ENCODE measurements at regions not wholly inside any gene's neighbourhood (a gene's known extent, or its start where the extent isn't known, plus 50 kb on each side); places are given as distances from the start of the nearest gene placed in this dataset.

GRCh38 chr16:10309271-10309932, 76.5 kb upstream of the ATF7IP2 start:
- TF ChIP-seq ZSCAN20 (CRISPR knock-in tag; IDR thresholded peaks at IDR 0.05), result no peak
- TF ChIP-seq RFX5 (IDR thresholded peaks at IDR 0.05), result no peak
- TF ChIP-seq, protein P1, sequence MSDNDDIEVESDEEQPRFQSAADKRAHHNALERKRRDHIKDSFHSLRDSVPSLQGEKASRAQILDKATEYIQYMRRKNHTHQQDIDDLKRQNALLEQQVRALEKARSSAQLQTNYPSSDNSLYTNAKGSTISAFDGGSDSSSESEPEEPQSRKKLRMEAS (IDR thresholded peaks at IDR 0.05), result no peak
- no peak for TF ChIP-seq HOXA7 (CRISPR knock-in tag; IDR thresholded peaks at IDR 0.05)
- TF ChIP-seq, protein P2, sequence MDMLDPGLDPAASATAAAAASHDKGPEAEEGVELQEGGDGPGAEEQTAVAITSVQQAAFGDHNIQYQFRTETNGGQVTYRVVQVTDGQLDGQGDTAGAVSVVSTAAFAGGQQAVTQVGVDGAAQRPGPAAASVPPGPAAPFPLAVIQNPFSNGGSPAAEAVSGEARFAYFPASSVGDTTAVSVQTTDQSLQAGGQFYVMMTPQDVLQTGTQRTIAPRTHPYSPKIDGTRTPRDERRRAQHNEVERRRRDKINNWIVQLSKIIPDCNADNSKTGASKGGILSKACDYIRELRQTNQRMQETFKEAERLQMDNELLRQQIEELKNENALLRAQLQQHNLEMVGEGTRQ (IDR thresholded peaks at IDR 0.05), result no peak
- no peak for TF ChIP-seq BHLHE40 (IDR thresholded peaks at IDR 0.05; ENCODE audit: low read depth, low read length)
- TF ChIP-seq, protein P3, sequence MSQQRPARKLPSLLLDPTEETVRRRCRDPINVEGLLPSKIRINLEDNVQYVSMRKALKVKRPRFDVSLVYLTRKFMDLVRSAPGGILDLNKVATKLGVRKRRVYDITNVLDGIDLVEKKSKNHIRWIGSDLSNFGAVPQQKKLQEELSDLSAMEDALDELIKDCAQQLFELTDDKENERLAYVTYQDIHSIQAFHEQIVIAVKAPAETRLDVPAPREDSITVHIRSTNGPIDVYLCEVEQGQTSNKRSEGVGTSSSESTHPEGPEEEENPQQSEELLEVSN (IDR thresholded peaks at IDR 0.05; ENCODE audit: borderline replicate concordance, low read depth), result no peak
- no peak for TF ChIP-seq BCL3 (IDR thresholded peaks at IDR 0.05)
- TF ChIP-seq PHF8 (IDR thresholded peaks at IDR 0.05; ENCODE audit: borderline replicate concordance, low read depth), result no peak
- TF ChIP-seq TFCP2L1 (CRISPR knock-in tag; IDR thresholded peaks at IDR 0.05), result no peak
- TF ChIP-seq POLR2AphosphoS2 (conservative IDR thresholded peaks at IDR 0.05; ENCODE audit: low read length), result no peak
- no peak for TF ChIP-seq CHD2 (IDR thresholded peaks at IDR 0.05; ENCODE audit: low read length, partially characterized antibody)
- TF ChIP-seq, protein P4, sequence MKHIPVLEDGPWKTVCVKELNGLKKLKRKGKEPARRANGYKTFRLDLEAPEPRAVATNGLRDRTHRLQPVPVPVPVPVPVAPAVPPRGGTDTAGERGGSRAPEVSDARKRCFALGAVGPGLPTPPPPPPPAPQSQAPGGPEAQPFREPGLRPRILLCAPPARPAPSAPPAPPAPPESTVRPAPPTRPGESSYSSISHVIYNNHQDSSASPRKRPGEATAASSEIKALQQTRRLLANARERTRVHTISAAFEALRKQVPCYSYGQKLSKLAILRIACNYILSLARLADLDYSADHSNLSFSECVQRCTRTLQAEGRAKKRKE (CRISPR knock-in tag; IDR thresholded peaks at IDR 0.05; ENCODE audit: low read depth), result no peak
- no peak for TF ChIP-seq KDM1A (IDR thresholded peaks at IDR 0.05; ENCODE audit: low read depth)
- no peak for TF ChIP-seq KDM5A (IDR thresholded peaks at IDR 0.05)

DNA sequence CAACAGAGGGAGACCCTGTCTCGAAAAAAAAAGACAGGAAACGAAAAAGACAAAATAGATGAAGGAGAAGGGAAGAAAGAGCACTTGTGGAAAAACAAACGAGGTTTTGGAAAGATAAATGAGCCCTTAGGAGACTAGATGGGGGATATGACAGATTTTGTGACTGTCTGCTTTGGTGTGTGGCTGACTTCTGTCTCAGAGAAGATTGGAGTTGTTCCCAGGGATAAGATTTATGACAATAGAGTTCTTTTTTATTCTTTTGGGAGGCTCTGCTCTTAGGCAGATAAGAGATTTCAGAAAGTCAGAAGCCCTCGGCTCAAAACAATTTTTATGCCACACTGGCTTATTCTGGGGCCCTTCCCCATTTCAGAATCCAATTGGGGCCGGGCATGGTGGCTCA, 73.9 kb upstream of the ATF7IP2 start:
- no peak overlapping the region for H3K27ac ChIP-seq
- TF ChIP-seq FOXS1 (CRISPR knock-in tag; IDR thresholded peaks at IDR 0.05) (no peak), PBX3 (IDR thresholded peaks at IDR 0.05) (no peak), NPAS2 (CRISPR knock-in tag; IDR thresholded peaks at IDR 0.05; ENCODE audit: borderline replicate concordance) (no peak), NFE2L2 (conservative IDR thresholded peaks at IDR 0.05; ENCODE audit: low read length) (no peak), TP53 (CRISPR knock-in tag; IDR thresholded peaks at IDR 0.05) (no peak), MAZ (IDR thresholded peaks at IDR 0.05; ENCODE audit: borderline replicate concordance, low read depth, low read length) (no peak), KDM1A (IDR thresholded peaks at IDR 0.05; ENCODE audit: low read depth) (no peak), JUNB (IDR thresholded peaks at IDR 0.05) (no peak), RARB (CRISPR knock-in tag; IDR thresholded peaks at IDR 0.05) (no peak), RFX5 (IDR thresholded peaks at IDR 0.05) (no peak), JUN (IDR thresholded peaks at IDR 0.05) (no peak), MAFK (IDR thresholded peaks at IDR 0.05; ENCODE audit: partially characterized antibody) (no peak), NR3C1 (IDR thresholded peaks at IDR 0.05) (no peak)
- POLR2A ChIA-PET, result no interaction called here
- no peak overlapping the region for H3K4me3 ChIP-seq
- 38% methylated on average over 5 of the region's 5 CpGs for WGBS (ENCODE audit: missing lambda C conversion rate)
- no peak overlapping the region for H3K4me2 ChIP-seq
- CTCF ChIA-PET, result interaction anchor here (4.5 kb wide), 1 partner anchor 199 kb away, joined by 33 read pairs; no protein-coding TSS in a partner anchor
- DNase-seq (ENCODE audit: low read depth in 1 of 2, low spot score in 1 of 2), result no peak
- 0 out of 3 replicates have a peak, but pooled peaks cover 3% of the 10 kb centered on the region for H3K4me1 ChIP-seq
- no peak for FAIRE-seq
- no peak for ATAC-seq
- no peaks in the 10 kb centered on the region for H3K9me3 ChIP-seq

More at GRCh38 chr16:10309271-10309932, 76.5 kb upstream of the ATF7IP2 start:
- WGBS (ENCODE audit: missing lambda C conversion rate), result 76% methylated on average over 11 of the region's 11 CpGs
- Histone ChIP-seq H3K4me3 (no peak overlapping the region), H3K9me3 (no peaks in the 10 kb centered on the region), H3K4me1 (0 out of 3 replicates have a peak, but pooled peaks cover 3% of the 10 kb centered on the region), H3K27ac (no peak overlapping the region), H3K4me2 (no peak overlapping the region)
- POLR2A ChIA-PET, result interaction anchor here (0.7 kb wide), 1 partner anchor 1441 kb away, joined by 6 read pairs; no protein-coding TSS in a partner anchor
- FAIRE-seq (no peak), DNase-seq (ENCODE audit: low read depth in 1 of 2, low spot score in 1 of 2) (no peak), ATAC-seq (no peak)
- CTCF ChIA-PET, result interaction anchor here (1.0 kb wide), 1 partner anchor 200 kb away, joined by 3 read pairs; no protein-coding TSS in a partner anchor
